ENCODE measurements at regions not wholly inside any gene's neighbourhood (a gene's known extent, or its start where the extent isn't known, plus 50 kb on each side); places are given as distances from the start of the nearest gene placed in this dataset.

GRCh38 chr1:114342376-114342775 is 168.6 kb downstream of the TRIM33 start:
- no peak overlapping the region for H3K4me2 ChIP-seq (ENCODE audit: low read depth, low read length, poor library complexity, severe bottlenecking)
- H3K27me3 ChIP-seq (ENCODE audit: low read length), result no peaks in the 10 kb centered on the region
- H3K9ac ChIP-seq (ENCODE audit: low read length), result no peak overlapping the region
- H3F3A ChIP-seq (ENCODE audit: insufficient read depth), result no peaks in the 10 kb centered on the region
- no peak overlapping the region for H3K27ac ChIP-seq (ENCODE audit: low read depth, low read length)
- H3K9me3 ChIP-seq (ENCODE audit: insufficient read depth, low read length), result no peaks in the 10 kb centered on the region
- H3K79me2 ChIP-seq (ENCODE audit: insufficient read depth, low read length), result no peaks in the 10 kb centered on the region
- H3K9me2 ChIP-seq (replicated peaks; ENCODE audit: insufficient read depth, low read length), result no peaks in the 10 kb centered on the region
- no peak overlapping the region for H3K4me3 ChIP-seq (ENCODE audit: insufficient read depth, low read length, poor library complexity, severe bottlenecking)
- TF ChIP-seq EZH2phosphoT487 (conservative IDR thresholded peaks at IDR 0.05; ENCODE audit: low read length) (no peak), CTCF (IDR thresholded peaks at IDR 0.05; ENCODE audit: insufficient read depth, low read length, poor library complexity, severe bottlenecking) (no peak)
- H3K36me3 ChIP-seq (ENCODE audit: low read length), result no peaks in the 10 kb centered on the region
- H2AFZ ChIP-seq (ENCODE audit: low read depth, low read length, severe bottlenecking), result no peak overlapping the region
- no peaks in the 10 kb centered on the region for H4K20me1 ChIP-seq (ENCODE audit: low read depth, low read length)

- H3K36me3 ChIP-seq (ENCODE audit: low read length), result no peaks in the 10 kb centered on the region
Measured at GRCh38 chr1:114341856-114342255, 169.1 kb downstream of the TRIM33 start.

GRCh38 chr1:114341299-114341698 is 169.7 kb downstream of the TRIM33 start:
- Histone ChIP-seq H3K4me2 (ENCODE audit: low read depth, low read length, poor library complexity, severe bottlenecking) (no peak overlapping the region), H3K4me3 (ENCODE audit: insufficient read depth, low read length, poor library complexity, severe bottlenecking) (no peak overlapping the region), H3K9ac (ENCODE audit: low read length) (no peak overlapping the region), H3K27ac (ENCODE audit: low read depth, low read length) (no peak overlapping the region), H3K27me3 (ENCODE audit: low read length) (no peaks in the 10 kb centered on the region), H2AFZ (ENCODE audit: low read depth, low read length, severe bottlenecking) (no peak overlapping the region), H4K20me1 (ENCODE audit: low read depth, low read length) (no peaks in the 10 kb centered on the region), H3K79me2 (ENCODE audit: insufficient read depth, low read length) (no peaks in the 10 kb centered on the region), H3K9me2 (replicated peaks; ENCODE audit: insufficient read depth, low read length) (no peaks in the 10 kb centered on the region), H3K9me3 (ENCODE audit: insufficient read depth, low read length) (no peaks in the 10 kb centered on the region), H3F3A (ENCODE audit: insufficient read depth) (no peaks in the 10 kb centered on the region), H3K36me3 (ENCODE audit: low read length) (no peaks in the 10 kb centered on the region)
- TF ChIP-seq EZH2phosphoT487 (conservative IDR thresholded peaks at IDR 0.05; ENCODE audit: low read length), result no peak
- TF ChIP-seq CTCF (IDR thresholded peaks at IDR 0.05; ENCODE audit: insufficient read depth, low read length, poor library complexity, severe bottlenecking), result no peak

More at GRCh38 chr1:114341856-114342255, 169.1 kb downstream of the TRIM33 start:
- no peaks in the 10 kb centered on the region for H4K20me1 ChIP-seq (ENCODE audit: low read depth, low read length)
- no peak for TF ChIP-seq EZH2phosphoT487 (conservative IDR thresholded peaks at IDR 0.05; ENCODE audit: low read length)
- no peak for TF ChIP-seq CTCF (IDR thresholded peaks at IDR 0.05; ENCODE audit: insufficient read depth, low read length, poor library complexity, severe bottlenecking)
- no peak overlapping the region for H3K9ac ChIP-seq (ENCODE audit: low read length)
- no peaks in the 10 kb centered on the region for H3K79me2 ChIP-seq (ENCODE audit: insufficient read depth, low read length)
- no peak overlapping the region for H3K4me2 ChIP-seq (ENCODE audit: low read depth, low read length, poor library complexity, severe bottlenecking)
- H3F3A ChIP-seq (ENCODE audit: insufficient read depth), result no peaks in the 10 kb centered on the region
- no peak overlapping the region for H2AFZ ChIP-seq (ENCODE audit: low read depth, low read length, severe bottlenecking)
- no peaks in the 10 kb centered on the region for H3K9me2 ChIP-seq (replicated peaks; ENCODE audit: insufficient read depth, low read length)
- H3K27me3 ChIP-seq (ENCODE audit: low read length), result no peaks in the 10 kb centered on the region
- no peaks in the 10 kb centered on the region for H3K9me3 ChIP-seq (ENCODE audit: insufficient read depth, low read length)
- no peak overlapping the region for H3K4me3 ChIP-seq (ENCODE audit: insufficient read depth, low read length, poor library complexity, severe bottlenecking)
- no peak overlapping the region for H3K27ac ChIP-seq (ENCODE audit: low read depth, low read length)

Measured in SU-DHL-6 (cell line).